GM12878 (cell line): ENCODE measurements at regions not wholly inside any gene's neighbourhood (a gene's known extent, or its start where the extent isn't known, plus 50 kb on each side); places are given as distances from the start of the nearest gene placed in this dataset.

Experiments used
- ATAC-seq: fragments of 200-7000 bp; cut with Tn5 transposase; 3 replicates; pipeline ENCODE4 v1.9.1; 2020; ENCODE audit warnings: mild to moderate bottlenecking, moderate library complexity
- BruUV-seq: library from RNA; stranded (reverse); fragments of 400-500 nt; replicated peaks from 2 replicates; lab custom pipeline; 2021; lab: Mats Ljungman, UMichigan
- CTCF ChIA-PET: fragments of 300-600 bp; sonication (Branson Sonifier 250); formaldehyde crosslinking; extraction: SDS; loops from one replicate; lab custom pipeline; 2021; ENCODE audit warnings: inconsistent platforms; lab: Yijun Ruan, JAX
- POLR2A ChIA-PET: fragments of 350-600 bp; formaldehyde crosslinking; extraction: SDS; loops from one replicate; lab custom pipeline; 2021; ENCODE audit warnings: inconsistent platforms; lab: Charles Lee
- RAD21 ChIA-PET: fragments of 300-600 bp; sonication (Branson Sonifier 250); formaldehyde crosslinking; loops from one replicate; lab custom pipeline; 2023; ENCODE audit warnings: antibody characterized with exemption; ENCODE audit not compliant: unreplicated experiment; lab: Charles Lee
- SMC1A ChIA-PET: fragments of 300-600 bp; sonication (Branson Sonifier 250); formaldehyde crosslinking; loops from one replicate; lab custom pipeline; 2023; ENCODE audit not compliant: unreplicated experiment, uncharacterized antibody; lab: Charles Lee
- DNase-seq: peaks from one replicate; pipeline ENCODE4 v3.0.0-alpha.2; 2011; ENCODE audit warnings: low read depth, low spot score
- FAIRE-seq: peaks from 3 replicates; lab custom pipeline; 2011; peaks lifted over from hg19 to GRCh38; lab: Jason Lieb, UNC
- H2AFZ ChIP-seq: 2 replicates; pipeline ENCODE4 v1.6.0; 2011; ENCODE audit warnings: low read depth, low read length, control low read depth; ENCODE audit not compliant: control insufficient read depth
- H3K27ac ChIP-seq: 2 replicates; pipeline ENCODE4 v1.5.1; 2011; ENCODE audit warnings: control low read depth; ENCODE audit not compliant: control insufficient read depth, insufficient read depth
- H3K27me3 ChIP-seq, 2 experiments: replicated peaks in 1 of 2; 2 replicates each; pipeline versions ENCODE4 v1.6.0 to v1.6.1; 2011; ENCODE audit warnings: low read length in 1 of 2; ENCODE audit not compliant: control insufficient read depth in 2 of 2, insufficient read depth in 2 of 2
- H3K36me3 ChIP-seq, 2 experiments: 2 replicates each; pipeline ENCODE4 v1.5.1; 2011; ENCODE audit warnings: low read length in 1 of 2; ENCODE audit not compliant: control insufficient read depth in 2 of 2, insufficient read depth in 2 of 2
- H3K4me1 ChIP-seq: 2 replicates; pipeline ENCODE4 v1.6.1; 2011; ENCODE audit warnings: mild to moderate bottlenecking, low read length, moderate library complexity, mixed read lengths; ENCODE audit not compliant: control insufficient read depth, insufficient read depth
- H3K4me2 ChIP-seq: 2 replicates; pipeline ENCODE4 v1.6.0; 2011; ENCODE audit warnings: control low read depth; ENCODE audit not compliant: control insufficient read depth, insufficient read depth
- H3K4me3 ChIP-seq: fragments of 200-600 bp; sonication (generic); 2 replicates; pipeline ENCODE4 v1.5.1; 2016
- H3K79me2 ChIP-seq: 2 replicates; pipeline ENCODE4 v1.6.0; 2011; ENCODE audit warnings: low read length; ENCODE audit not compliant: control insufficient read depth, insufficient read depth
- H3K9ac ChIP-seq: 2 replicates; pipeline ENCODE4 v1.8.0; 2011; ENCODE audit warnings: low read length, control low read depth, mixed read lengths; ENCODE audit not compliant: control insufficient read depth, insufficient read depth
- H3K9me3 ChIP-seq: replicated peaks from 3 replicates; pipeline ENCODE4 v1.5.1; 2011; ENCODE audit warnings: mild to moderate bottlenecking, low read length; ENCODE audit not compliant: control insufficient read depth, insufficient read depth
- H4K20me1 ChIP-seq: 2 replicates; pipeline ENCODE4 v1.6.0; 2011; ENCODE audit not compliant: control insufficient read depth, insufficient read depth
- ATF7 ChIP-seq: fragments of 450-650 bp; IDR thresholded peaks from 2 replicates; pipeline ENCODE4 v1.6.1; 2016; ENCODE audit warnings: low read depth, mild to moderate bottlenecking
- BHLHE40 ChIP-seq, 2 experiments: fragments of 450-650 bp in 1 of 2; IDR thresholded peaks; 2 replicates each; pipeline ENCODE4 v1.6.1; 2011 to 2017; ENCODE audit warnings: low read depth in 2 of 2, borderline replicate concordance in 1 of 2, improper control_type of control experiment in 1 of 2, low read length in 1 of 2, mild to moderate bottlenecking in 1 of 2
- EZH2 ChIP-seq: IDR thresholded peaks from 2 replicates; pipeline ENCODE4 v1.6.1; 2012; ENCODE audit warnings: low read depth, mild to moderate bottlenecking, control low read depth, inconsistent platforms, low read length, borderline replicate concordance; ENCODE audit not compliant: control insufficient read depth
- POLR2A ChIP-seq: IDR thresholded peaks from 2 replicates; pipeline ENCODE4 v1.6.1; 2011; ENCODE audit warnings: low read depth, mild to moderate bottlenecking, low read length
- ZNF384 ChIP-seq: IDR thresholded peaks from 2 replicates; pipeline ENCODE4 v1.6.1; 2012; ENCODE audit warnings: low read depth, mild to moderate bottlenecking, low read length, improper control_type of control experiment, borderline replicate concordance
- WGBS: methylation state at CpG from one replicate; pipeline ENCODE4 v1.1.6; 2016; ENCODE audit warnings: low lambda C conversion rate; ENCODE audit not compliant: insufficient replicate concordance, insufficient coverage; ENCODE audit errors: missing lambda C conversion rate; 5-methylcytosine and 5-hydroxymethylcytosine counted together
- in situ Hi-C: fragments of 300-500 bp; cut with MboI; formaldehyde crosslinking; loops from 9 replicates; pipeline ENCODE4 v1.14.3; 2018; ENCODE audit warnings: mixed read lengths
- intact Hi-C: fragments of 100-400 bp; cut with micrococcal nuclease; formaldehyde crosslinking; loops from one replicate; pipeline ENCODE4 v1.14.2; 2022; ENCODE audit not compliant: unreplicated experiment
- TF ChIP-seq, protein P1 (sequence below): fragments of 450-650 bp; IDR thresholded peaks from 2 replicates; pipeline ENCODE4 v1.6.1; 2016; ENCODE audit warnings: mild to moderate bottlenecking
- TF ChIP-seq, protein P2 (sequence below): fragments of 450-650 bp; IDR thresholded peaks from 2 replicates; pipeline ENCODE4 v1.6.1; 2016; ENCODE audit warnings: mild to moderate bottlenecking

DNA sequence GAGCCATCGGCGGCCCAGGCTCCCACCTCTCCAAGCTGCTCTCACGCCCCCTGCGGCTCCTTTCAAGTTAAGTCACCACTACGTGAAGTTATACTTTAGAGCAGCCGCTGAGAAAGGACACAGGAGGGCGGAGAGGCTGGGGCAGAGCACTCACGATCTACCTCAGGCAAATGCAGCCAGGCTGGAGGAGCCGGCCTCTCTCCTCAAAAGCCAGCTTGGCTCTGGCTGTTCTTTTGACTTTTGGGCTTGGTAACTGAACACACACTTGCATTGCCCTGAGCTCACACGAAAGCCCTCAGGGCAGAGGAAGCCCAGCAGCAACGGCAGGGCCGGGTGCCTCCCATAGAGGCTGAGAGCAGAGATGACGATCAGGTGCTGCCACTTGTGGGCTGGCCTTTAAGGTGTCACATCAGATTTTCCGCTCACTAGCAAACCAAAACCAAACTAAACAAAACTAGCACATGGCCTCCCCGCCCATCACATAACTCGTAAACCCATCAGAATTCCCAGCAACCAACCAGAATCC is 75.2 kb downstream of the PITPNM2 start:
- no peaks in the 10 kb centered on the region for H3K36me3 ChIP-seq
- H3K27me3 ChIP-seq, result no peaks in the 10 kb centered on the region; a peak in 1 of 4 replicates
- H3K79me2 ChIP-seq, result no peaks in the 10 kb centered on the region
- intact Hi-C loops, result no loop called here
- H3K9me3 ChIP-seq, result no peaks in the 10 kb centered on the region
- ChIA-PET RAD21 (interaction anchor here (2.3 to 2.8 kb wide), 2 partner anchors 9 to 162 kb away, joined by 7 to 11 read pairs; no protein-coding TSS in a partner anchor), CTCF (no interaction called here), SMC1A (interaction anchor here (0.7 to 2.8 kb wide), 6 partner anchors 9 to 123 kb away, joined by 3 to 12 read pairs (median 4); no protein-coding TSS in a partner anchor), POLR2A (interaction anchor here (1.4 kb wide), 1 partner anchor 157 kb away, joined by 4 read pairs; the partner anchor contains the start of genes MPHOSPH9 and MTRFR)
- DNase-seq (no peak), FAIRE-seq (no peak), ATAC-seq (peak; percentile 81)
- no peak overlapping the region for H2AFZ ChIP-seq
- H3K4me1 ChIP-seq, result peaks cover 12% of the 10 kb centered on the region
- in situ Hi-C loops, result no loop called here
- no peak overlapping the region for H3K4me3 ChIP-seq
- no peak overlapping the region for H3K4me2 ChIP-seq
- H3K27ac ChIP-seq, result no peak overlapping the region
- H4K20me1 ChIP-seq, result no peaks in the 10 kb centered on the region
- H3K9ac ChIP-seq, result no peak overlapping the region
- 48% methylated on average over 16 of the region's 16 CpGs for WGBS
- TF ChIP-seq BHLHE40 (IDR thresholded peaks at IDR 0.05; ENCODE audit: borderline replicate concordance in 1 of 2, low read depth in 2 of 2, low read length in 1 of 2) (peak; percentile 28 to 45; a peak in 1 of 4 replicates), ZNF384 (no peak), EZH2 (no peak), POLR2A (no peak), ATF7 (peak; percentile 31; the same call in 1 of the 2 replicates)
- TF ChIP-seq, protein P1, sequence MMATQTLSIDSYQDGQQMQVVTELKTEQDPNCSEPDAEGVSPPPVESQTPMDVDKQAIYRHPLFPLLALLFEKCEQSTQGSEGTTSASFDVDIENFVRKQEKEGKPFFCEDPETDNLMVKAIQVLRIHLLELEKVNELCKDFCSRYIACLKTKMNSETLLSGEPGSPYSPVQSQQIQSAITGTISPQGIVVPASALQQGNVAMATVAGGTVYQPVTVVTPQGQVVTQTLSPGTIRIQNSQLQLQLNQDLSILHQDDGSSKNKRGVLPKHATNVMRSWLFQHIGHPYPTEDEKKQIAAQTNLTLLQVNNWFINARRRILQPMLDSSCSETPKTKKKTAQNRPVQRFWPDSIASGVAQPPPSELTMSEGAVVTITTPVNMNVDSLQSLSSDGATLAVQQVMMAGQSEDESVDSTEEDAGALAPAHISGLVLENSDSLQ, result peak; percentile 35; the same call in 1 of the 2 replicates
- TF ChIP-seq, protein P2, sequence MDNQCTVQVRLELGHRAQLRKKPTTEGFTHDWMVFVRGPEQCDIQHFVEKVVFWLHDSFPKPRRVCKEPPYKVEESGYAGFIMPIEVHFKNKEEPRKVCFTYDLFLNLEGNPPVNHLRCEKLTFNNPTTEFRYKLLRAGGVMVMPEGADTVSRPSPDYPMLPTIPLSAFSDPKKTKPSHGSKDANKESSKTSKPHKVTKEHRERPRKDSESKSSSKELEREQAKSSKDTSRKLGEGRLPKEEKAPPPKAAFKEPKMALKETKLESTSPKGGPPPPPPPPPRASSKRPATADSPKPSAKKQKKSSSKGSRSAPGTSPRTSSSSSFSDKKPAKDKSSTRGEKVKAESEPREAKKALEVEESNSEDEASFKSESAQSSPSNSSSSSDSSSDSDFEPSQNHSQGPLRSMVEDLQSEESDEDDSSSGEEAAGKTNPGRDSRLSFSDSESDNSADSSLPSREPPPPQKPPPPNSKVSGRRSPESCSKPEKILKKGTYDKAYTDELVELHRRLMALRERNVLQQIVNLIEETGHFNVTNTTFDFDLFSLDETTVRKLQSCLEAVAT, result peak; percentile 90
- BruUV-seq, result no TSS peak
